Aorta (tissue), 5 donors: ENCODE measurements at regions not wholly inside any gene's neighbourhood (a gene's known extent, or its start where the extent isn't known, plus 50 kb on each side); places are given as distances from the start of the nearest gene placed in this dataset.
A peak's percentile ranks its signal among the peaks of the same experiment; 100 is the strongest.
"Not testable (repeated sequence)": the region's sequence is repeated elsewhere in the genome, so short reads cannot be mapped to it uniquely, and the experiment has no call there.

Source experiments
- ATAC-seq: fragments of 200-7000 bp; cut with Tn5 transposase; one replicate; pipeline ENCODE4 v1.9.1; 2022; ENCODE audit warnings: moderate library complexity; ENCODE audit not compliant: low FRiP score
- DNase-seq, 2 donors: peaks; one replicate each; pipeline ENCODE4 v3.0.0-alpha.2; 2020
- H3K27ac ChIP-seq, 2 donors: one replicate each; pipeline ENCODE4 v1.5.1; 2013; ENCODE audit warnings: low read length in 2 of 2, mild to moderate bottlenecking in 2 of 2, moderate library complexity in 2 of 2, control low read depth in 1 of 2, inconsistent platforms in 1 of 2, low read depth in 1 of 2
- H3K27me3 ChIP-seq, 2 donors: one replicate each; pipeline ENCODE4 v1.6.1; 2013; ENCODE audit warnings: control low read depth in 1 of 2, low read length in 1 of 2, mild to moderate bottlenecking in 1 of 2, moderate library complexity in 1 of 2; ENCODE audit not compliant: insufficient read depth in 2 of 2, control insufficient read depth in 1 of 2
- H3K36me3 ChIP-seq, 2 donors: one replicate each; pipeline ENCODE4 v1.6.1; 2013; ENCODE audit warnings: control low read depth in 1 of 2, low read length in 1 of 2, mild to moderate bottlenecking in 1 of 2; ENCODE audit not compliant: insufficient read depth in 2 of 2, control insufficient read depth in 1 of 2
- H3K4me1 ChIP-seq, 2 donors: one replicate each; pipeline ENCODE4 v1.6.1; 2013; ENCODE audit warnings: low read length in 2 of 2, control low read depth in 1 of 2, mild to moderate bottlenecking in 1 of 2, moderate library complexity in 1 of 2; ENCODE audit not compliant: insufficient read depth in 2 of 2, control insufficient read depth in 1 of 2
- H3K4me3 ChIP-seq, 2 donors: one replicate each; pipeline ENCODE4 v1.5.1; 2013; ENCODE audit warnings: low read length in 2 of 2, control low read depth in 1 of 2, mild to moderate bottlenecking in 1 of 2
- H3K9me3 ChIP-seq: one replicate; pipeline ENCODE4 v1.6.1; 2013; ENCODE audit warnings: mild to moderate bottlenecking, low read length; ENCODE audit not compliant: control insufficient read depth
- WGBS, 2 donors: extraction: QIAGEN DNeasy Blood & Tissue Kit; methylation state at CpG; one replicate each; pipeline ENCODE4 v1.1.7; 2013; 5-methylcytosine and 5-hydroxymethylcytosine counted together
- intact Hi-C, 2 donors: fragments of 100-400 bp; cut with DNase I; formaldehyde crosslinking; loops; one replicate each; pipeline versions ENCODE4 v1.14.2 to v1.15.0; 2022
- donor health status: healthy with polysubstance abuse.
- donor health status: Bipolar disorder and iron deficiency.
- donor health status: DM: no; HTN: no; CAD: no.
- donor health status: DM: no; HTN: no; CAD: no.
- donor health status: DM: yes; HTN: yes; CAD: no.

GRCh38 chr16:77509796-77510195, 75.0 kb upstream of the ADAMTS18 start:
- 27 to 30% methylated on average over 6 of the region's 6 CpGs for WGBS, 2 donors
- peaks cover 0 to 2% of the 10 kb centered on the region in 2 donors for H3K27me3 ChIP-seq
- ATAC-seq (no peak), DNase-seq (no peak)
- H3K4me3 ChIP-seq = no peak overlapping the region
- H3K36me3 ChIP-seq = no peaks in the 10 kb centered on the region
- intact Hi-C loops = no loop called here
- no peak overlapping the region for H3K27ac ChIP-seq
- H3K4me1 ChIP-seq = no peaks in the 10 kb centered on the region
- H3K9me3 ChIP-seq = peaks cover 4% of the 10 kb centered on the region

- 78 to 79% methylated on average over 5 of the region's 5 CpGs for WGBS, 2 donors
- no peak overlapping the region for H3K27ac ChIP-seq
- H3K4me3 ChIP-seq = no peak overlapping the region
- DNase-seq (no peak), ATAC-seq (no peak)
- intact Hi-C loops = no loop called here
- no peaks in the 10 kb centered on the region for H3K36me3 ChIP-seq
- H3K27me3 ChIP-seq = peaks cover 0 to 2% of the 10 kb centered on the region in 2 donors
- H3K9me3 ChIP-seq = peaks cover 4% of the 10 kb centered on the region
- H3K4me1 ChIP-seq = no peaks in the 10 kb centered on the region
These were observed 76.2 kb upstream of the ADAMTS18 start for GRCh38 chr16:77511053-77511452.

- WGBS, 2 donors = 29 to 48% methylated on average over 5 of the region's 5 CpGs
- H3K27me3 ChIP-seq = no peaks in the 10 kb centered on the region
- no peak overlapping the region for H3K4me3 ChIP-seq
- H3K36me3 ChIP-seq = no peaks in the 10 kb centered on the region
- no peak for DNase-seq
- no peaks in the 10 kb centered on the region for H3K4me1 ChIP-seq
- no peak overlapping the region for H3K27ac ChIP-seq
- ATAC-seq = no peak
- peaks cover 4% of the 10 kb centered on the region for H3K9me3 ChIP-seq
- intact Hi-C loops = no loop called here
These were observed 79.8 kb upstream of the ADAMTS18 start for GRCh38 chr16:77514500-77515220.

- H3K4me3 ChIP-seq, H3K4me1 ChIP-seq, H3K27me3 ChIP-seq, intact Hi-C loops, DNase-seq, ATAC-seq, H3K9me3 ChIP-seq, H3K27ac ChIP-seq, H3K36me3 ChIP-seq: not testable (repeated sequence)
- 69 to 86% methylated on average over 6 of the region's 6 CpGs for WGBS, 2 donors
These were observed 90.4 kb upstream of the ADAMTS18 start for GRCh38 chr16:77525226-77525625.

GRCh38 chr16:77531752-77532151, 96.9 kb upstream of the ADAMTS18 start:
- H3K4me1 ChIP-seq = no peaks in the 10 kb centered on the region
- WGBS, 2 donors = 70 to 87% methylated on average over 1 of the region's 1 CpG
- H3K36me3 ChIP-seq = no peaks in the 10 kb centered on the region
- intact Hi-C loops = no loop called here
- no peak overlapping the region for H3K27ac ChIP-seq
- no peak for ATAC-seq
- no peak overlapping the region for H3K4me3 ChIP-seq
- no peak for DNase-seq
- no peaks in the 10 kb centered on the region for H3K27me3 ChIP-seq
- H3K9me3 ChIP-seq = no peaks in the 10 kb centered on the region

GRCh38 chr16:77536809-77537208, 102.0 kb upstream of the ADAMTS18 start:
- intact Hi-C loops = no loop called here
- WGBS, 2 donors = 13 to 24% methylated on average over 5 of the region's 5 CpGs

GRCh38 chr16:77539421-77540034, 104.7 kb upstream of the ADAMTS18 start:
- intact Hi-C loops = no loop called here
- H3K4me1 ChIP-seq = no peaks in the 10 kb centered on the region
- no peak for ATAC-seq
- DNase-seq = no peak
- peaks cover 7% of the 10 kb centered on the region for H3K9me3 ChIP-seq
- no peaks in the 10 kb centered on the region for H3K36me3 ChIP-seq
- 13 to 19% methylated on average over 3 of the region's 3 CpGs for WGBS, 2 donors
- H3K27ac ChIP-seq = no peak overlapping the region
- H3K27me3 ChIP-seq = peaks cover 0 to 2% of the 10 kb centered on the region in 2 donors
- no peak overlapping the region for H3K4me3 ChIP-seq

More at GRCh38 chr16:77536809-77537208, 102.0 kb upstream of the ADAMTS18 start:
- Histone ChIP-seq H3K27me3 (peaks cover 0 to 2% of the 10 kb centered on the region in 2 donors), H3K9me3 (peaks cover 7% of the 10 kb centered on the region), H3K36me3 (no peaks in the 10 kb centered on the region), H3K4me1 (no peaks in the 10 kb centered on the region), H3K4me3 (no peak overlapping the region), H3K27ac (no peak overlapping the region)
- ATAC-seq (peak; percentile 22), DNase-seq (no peak)

GRCh38 chr16:77540646-77541045, 105.8 kb upstream of the ADAMTS18 start:
- Histone ChIP-seq H3K4me3 (no peak overlapping the region), H3K9me3 (peaks cover 7% of the 10 kb centered on the region), H3K4me1 (no peaks in the 10 kb centered on the region), H3K27me3 (peaks cover 0 to 2% of the 10 kb centered on the region in 2 donors), H3K27ac (no peak overlapping the region), H3K36me3 (no peaks in the 10 kb centered on the region)
- intact Hi-C loops = no loop called here
- 44 to 53% methylated on average over 2 of the region's 2 CpGs for WGBS, 2 donors
- ATAC-seq (no peak), DNase-seq (no peak)

- Histone ChIP-seq H3K27me3 (peaks cover 0 to 2% of the 10 kb centered on the region in 2 donors), H3K4me1 (no peaks in the 10 kb centered on the region), H3K36me3 (no peaks in the 10 kb centered on the region), H3K4me3 (no peak overlapping the region), H3K9me3 (peaks cover 7% of the 10 kb centered on the region), H3K27ac (no peak overlapping the region)
- DNase-seq = no peak
- intact Hi-C loops = no loop called here
- WGBS, 2 donors = 50 to 62% methylated on average over 3 of the region's 3 CpGs
- ATAC-seq = no peak
These were observed 106.3 kb upstream of the ADAMTS18 start for GRCh38 chr16:77541165-77541564.
